ENCODE measurements at regions not wholly inside any gene's neighbourhood (a gene's known extent, or its start where the extent isn't known, plus 50 kb on each side); places are given as distances from the start of the nearest gene placed in this dataset.
"Not testable (repeated sequence)": the region's sequence is repeated elsewhere in the genome, so short reads cannot be mapped to it uniquely, and the experiment has no call there.

DNA sequence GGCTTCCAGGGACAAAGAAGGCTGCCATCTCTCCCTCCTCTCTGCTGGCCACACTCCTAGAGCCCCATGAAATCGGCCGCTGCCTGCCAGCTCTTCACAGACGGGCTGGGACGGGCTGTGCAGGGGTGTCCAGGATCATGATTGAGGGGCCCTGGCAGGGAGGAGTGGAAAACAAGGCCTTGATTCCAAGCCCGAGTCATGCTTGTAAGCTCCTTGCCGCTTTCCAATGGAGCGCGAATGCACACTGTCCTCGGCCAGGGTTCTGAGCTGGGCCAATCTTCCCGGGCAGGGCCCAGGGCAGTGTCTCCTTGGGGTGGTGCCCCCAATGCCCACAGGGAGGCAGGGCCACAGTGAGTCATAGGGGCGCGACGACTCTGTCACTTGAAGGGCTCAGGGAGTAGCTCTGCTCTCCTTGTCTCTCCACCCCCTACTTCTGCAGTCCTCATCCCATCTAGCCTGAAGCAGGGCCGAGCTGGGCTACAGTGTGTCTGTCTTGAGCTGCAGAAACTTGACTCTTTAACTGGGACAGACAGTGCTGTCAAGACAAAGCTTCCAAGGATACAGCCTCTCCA, 186.2 kb upstream of the SVIL start:
- no peak for DNase-seq

DNA sequence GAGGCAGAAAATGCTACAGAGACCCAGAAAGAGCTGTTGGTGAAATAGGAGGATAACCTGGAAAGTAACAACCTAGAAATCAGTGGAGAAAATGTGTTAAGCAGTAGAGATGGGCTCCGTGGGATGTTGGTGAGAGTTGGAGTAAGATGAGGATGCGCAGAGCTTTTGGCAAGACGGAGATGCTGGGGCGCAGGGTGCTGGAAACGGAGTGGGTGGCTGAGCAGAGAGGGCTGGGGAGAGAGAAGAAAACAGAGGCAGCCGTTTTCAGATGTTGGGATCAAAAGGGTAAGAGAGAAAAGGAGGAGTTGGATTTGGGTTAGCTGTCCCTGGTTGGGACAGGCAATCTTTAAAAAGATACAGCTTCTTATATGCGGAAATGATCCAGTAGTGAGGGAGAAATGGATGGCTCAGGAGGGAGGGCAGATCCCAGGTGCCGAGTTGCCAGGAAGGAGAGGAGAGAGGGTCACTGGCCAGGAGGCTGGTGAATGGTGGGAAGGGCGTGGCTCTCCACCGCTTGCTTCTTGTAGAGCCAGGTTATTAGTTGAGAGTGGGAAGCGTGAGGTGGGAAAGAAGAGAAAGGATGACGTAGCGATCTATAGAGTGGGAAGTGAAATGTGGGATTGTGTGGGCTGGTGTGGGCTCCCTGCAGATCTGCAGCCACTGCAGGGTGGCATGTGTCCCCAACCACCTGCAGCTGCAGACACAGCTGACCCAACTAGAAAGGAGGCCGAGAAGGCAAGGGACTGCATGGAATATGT, 182.2 kb upstream of the SVIL start:
- DNase-seq, result no peak

DNA sequence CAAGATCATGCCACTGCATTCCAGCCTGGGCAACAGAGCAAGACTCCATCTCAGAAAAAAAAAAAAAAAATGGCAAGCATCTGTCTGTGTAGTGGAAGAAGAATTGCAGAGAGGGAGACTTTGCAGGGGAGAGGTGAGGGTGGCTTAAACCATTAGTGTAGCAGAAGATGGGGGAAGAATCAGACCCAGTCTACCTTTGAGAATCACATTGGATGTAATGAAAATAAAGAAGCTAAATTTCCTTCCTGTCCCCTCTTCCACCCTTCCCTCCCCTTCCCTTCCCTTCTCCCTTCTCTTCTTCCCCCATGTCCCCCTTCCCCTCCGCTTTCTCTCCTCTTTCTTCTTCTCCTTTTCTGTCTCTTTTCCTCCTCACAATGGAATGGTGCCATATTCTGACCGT, 180.8 kb upstream of the SVIL start:
- no peak for DNase-seq

DNA sequence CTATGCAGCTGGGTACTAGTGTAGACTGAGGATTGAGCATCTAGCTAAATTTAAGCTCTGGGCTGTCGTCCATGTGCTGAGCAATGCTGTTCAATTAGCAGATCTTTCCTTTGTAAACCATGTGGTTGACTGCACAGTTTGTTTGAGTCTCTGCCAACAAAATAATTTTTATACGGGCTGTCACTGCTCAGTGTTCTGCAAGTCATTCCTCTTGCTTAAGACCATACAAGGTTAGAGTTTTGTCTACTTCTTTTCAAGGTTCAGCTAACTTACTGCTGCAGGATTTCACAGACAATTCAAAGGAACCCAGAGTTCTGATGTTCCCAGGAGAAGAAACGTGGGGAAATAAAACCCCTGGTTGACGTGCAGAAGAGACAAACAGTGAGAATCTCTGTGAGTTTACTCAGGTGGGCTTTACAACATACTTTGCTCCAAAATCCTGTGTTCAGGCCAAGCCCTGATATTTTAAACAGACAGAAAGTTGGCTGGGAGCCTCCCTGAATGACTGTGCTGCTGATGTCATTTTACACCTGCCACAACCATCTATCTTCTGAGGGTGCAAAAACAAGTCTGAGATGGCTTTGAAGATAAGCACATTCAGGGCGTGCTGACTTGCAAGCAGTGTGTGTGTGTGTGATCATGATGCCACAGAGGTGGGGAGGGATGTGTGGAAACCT, 177.1 kb upstream of the SVIL start:
- peak; percentile 74 for DNase-seq

DNA sequence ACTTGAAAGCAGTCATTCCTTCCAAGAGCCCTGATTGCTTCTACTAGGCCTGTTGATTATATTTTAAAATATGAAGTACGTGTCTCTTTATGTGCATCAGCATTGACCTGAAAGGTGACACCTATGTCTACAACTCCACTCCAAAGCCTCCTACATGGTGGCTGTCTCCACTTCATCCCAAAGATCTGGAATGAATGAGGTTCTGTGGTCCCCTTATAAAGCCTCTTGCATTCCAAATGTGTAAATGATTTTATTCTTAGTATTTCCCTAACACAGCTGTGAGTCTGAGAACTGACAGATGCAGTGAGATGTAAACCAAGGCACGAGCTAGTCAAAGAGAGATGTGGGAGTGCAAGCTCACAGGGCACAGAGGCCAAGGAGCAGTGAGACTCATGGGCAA, 176.0 kb upstream of the SVIL start:
- no peak for DNase-seq

DNA sequence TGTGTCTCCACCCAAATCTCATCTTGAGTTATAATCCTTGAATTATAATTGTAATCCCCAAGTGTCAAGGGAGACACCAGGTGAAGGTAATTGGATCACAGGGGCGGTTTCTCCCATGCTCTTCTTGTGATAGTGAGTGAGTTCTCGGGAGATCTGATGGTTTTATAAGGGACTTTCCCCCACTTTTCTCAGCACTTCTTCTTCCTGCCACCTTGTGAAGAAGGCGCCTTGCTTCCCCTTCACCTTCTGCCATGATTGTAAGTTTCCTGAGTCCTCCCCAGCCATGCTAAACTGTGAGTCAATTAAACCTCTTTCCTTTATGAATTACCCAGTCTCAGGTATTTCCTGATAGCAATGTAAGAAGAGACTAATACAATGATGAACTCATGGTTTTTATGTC, 175.5 kb upstream of the SVIL start:
- not testable (repeated sequence) for DNase-seq

DNA sequence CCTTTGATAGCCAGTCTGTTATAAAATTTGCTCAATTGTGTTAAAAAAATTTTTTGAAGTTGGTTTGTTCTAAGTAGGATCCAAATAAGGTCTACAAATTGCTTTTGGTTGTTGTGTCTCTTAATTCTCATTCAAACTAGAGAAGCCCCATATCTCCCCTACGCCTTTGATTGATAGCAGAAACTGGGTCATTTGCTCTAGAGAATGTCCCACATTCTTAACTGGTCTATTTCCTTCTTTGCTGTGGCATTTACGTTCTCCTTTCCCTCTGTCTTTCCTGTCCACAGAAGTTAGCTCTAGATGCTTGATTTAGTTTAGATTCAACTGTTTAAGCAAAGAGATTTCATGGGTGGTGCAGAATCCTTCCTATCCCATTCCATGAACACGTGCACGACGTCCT, 174.6 kb upstream of the SVIL start:
- no peak for DNase-seq

DNA sequence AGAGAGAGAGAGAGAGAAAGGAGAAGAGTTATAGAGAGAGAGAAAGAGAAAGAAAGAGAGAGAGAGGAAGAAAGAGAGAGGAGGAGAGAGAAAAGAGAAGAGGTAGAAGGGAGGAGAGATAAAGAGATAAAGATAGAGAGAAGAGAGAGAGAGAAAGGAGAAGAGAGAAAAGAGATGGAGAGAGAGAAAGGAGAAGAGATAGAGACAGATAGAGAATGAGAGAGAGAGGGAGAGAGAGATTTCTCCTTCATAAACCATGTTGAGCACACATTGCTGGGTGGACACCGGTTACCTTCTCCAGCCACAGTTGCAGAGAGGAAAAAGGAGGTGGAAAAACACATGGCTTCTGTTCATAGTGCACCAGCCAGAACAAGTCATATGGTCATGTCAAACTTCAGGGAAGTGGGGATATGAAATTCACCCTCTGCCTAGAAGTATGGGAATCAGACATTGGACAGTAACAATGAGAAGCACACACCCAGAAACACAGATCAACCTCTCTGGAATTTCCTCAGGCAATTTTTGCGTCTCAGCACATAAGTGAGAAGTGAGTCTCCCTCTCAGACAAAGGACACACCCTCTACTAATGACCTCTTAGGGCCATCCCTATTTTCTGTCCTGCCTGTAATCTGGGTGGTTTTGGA, 172.5 kb upstream of the SVIL start:
- no peak for DNase-seq

DNA sequence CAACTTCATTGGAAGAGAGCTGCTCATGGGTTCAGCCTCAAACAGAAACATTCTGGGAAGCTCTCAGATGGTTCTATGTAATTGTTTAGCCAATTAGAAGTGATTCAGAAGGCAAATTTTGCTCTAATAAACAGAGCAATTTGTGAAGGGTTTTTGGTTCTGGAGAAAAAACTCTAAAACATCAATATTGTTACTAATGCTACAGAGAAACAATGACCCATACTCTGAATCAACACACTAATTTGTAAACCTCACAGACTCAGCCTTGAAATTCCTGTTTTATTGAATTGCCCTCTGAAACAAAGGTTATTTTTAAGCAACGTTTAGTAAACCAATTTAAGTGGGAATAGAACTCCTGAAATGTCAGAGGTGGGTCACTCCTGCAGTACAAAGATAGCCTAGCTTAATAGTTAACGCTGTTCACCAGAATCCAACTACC, 171.6 kb upstream of the SVIL start:
- DNase-seq, result no peak

DNA sequence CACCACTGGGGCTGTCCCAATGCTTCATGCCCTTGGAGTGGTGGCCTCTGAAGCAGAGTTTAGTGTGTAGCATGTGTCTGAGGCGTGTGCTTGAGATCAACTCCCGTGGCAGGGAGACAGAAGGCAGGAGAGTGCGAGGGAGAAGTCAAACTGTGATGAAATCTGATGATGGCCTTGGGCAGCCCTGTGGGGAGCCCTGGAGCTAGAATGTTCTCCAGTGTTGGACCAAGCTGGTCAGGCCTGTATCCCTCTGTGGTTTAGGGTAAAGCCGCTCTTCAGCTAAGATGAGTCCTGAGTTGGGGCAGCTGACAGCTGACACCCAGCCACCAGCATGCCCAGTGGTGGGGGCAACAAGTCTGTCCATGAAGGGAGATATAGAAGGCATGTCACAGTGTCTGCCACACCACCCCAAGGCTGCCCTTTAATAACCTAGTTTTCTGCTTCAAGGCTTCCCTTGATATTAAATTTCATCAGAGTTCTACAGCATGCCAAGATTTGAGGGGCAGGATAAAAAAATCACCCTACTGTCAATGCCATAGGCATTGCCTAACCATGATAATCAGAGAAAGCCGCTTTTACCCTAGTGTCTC, 170.5 kb upstream of the SVIL start:
- DNase-seq, result no peak

DNA sequence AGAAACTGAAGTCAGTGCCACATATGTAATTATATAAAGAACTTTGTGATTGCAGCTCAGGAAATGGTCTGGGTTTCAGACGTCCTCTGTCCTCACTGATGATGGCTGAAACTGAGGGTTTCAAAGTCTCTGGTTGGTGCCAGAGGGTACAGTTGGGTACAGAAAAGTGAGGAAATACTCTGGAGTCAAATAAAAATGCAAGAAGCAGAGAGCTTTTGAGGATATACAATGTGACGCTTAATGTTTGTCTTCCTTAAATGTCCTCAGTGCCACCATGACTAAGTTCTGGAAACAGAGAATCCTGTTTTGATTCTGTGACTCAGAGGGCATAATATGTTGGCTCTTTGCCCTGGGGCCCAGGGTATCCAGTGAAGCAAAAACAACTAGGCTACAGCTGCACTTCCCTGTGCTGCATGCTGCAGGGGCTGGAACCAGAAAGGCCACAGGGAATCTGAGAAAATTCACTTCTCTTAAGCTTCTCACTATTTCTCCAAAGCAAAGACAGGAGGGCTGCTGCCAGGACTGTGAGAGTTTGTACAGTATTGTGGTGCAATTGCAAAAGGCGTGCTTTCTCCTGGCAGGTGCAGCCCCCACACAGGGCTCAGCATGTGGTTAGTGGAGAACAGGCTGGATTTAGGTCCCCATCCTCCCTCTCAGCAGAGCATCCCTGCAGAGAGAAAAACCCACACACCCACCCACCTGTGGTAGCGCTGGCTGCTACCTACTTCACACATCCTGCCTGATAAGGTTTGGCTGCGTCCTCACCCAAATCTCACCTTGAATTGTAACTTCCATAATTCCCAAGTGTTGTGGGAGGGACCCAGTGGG, 169.5 kb upstream of the SVIL start:
- DNase-seq, result peak; percentile 64

DNA sequence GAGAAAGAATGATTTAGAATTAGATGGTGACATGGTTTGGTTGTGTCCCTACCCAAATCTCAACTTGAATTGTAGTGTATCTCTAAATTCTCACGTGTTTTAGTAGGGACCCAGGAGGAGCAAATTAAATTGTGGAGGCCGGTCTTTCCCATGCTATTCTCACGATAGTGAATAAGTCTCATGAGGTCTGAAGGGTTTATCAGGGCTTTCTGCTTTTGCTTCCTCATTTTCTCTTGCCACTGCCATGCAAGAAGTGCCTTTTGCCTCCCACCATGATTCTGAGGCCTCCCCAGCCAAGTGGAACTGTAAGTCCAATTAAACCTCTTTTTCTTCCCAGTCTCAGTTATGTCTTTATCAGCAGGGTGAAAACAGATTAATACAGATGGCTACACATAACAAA, 167.4 kb upstream of the SVIL start:
- DNase-seq, result no peak

DNA sequence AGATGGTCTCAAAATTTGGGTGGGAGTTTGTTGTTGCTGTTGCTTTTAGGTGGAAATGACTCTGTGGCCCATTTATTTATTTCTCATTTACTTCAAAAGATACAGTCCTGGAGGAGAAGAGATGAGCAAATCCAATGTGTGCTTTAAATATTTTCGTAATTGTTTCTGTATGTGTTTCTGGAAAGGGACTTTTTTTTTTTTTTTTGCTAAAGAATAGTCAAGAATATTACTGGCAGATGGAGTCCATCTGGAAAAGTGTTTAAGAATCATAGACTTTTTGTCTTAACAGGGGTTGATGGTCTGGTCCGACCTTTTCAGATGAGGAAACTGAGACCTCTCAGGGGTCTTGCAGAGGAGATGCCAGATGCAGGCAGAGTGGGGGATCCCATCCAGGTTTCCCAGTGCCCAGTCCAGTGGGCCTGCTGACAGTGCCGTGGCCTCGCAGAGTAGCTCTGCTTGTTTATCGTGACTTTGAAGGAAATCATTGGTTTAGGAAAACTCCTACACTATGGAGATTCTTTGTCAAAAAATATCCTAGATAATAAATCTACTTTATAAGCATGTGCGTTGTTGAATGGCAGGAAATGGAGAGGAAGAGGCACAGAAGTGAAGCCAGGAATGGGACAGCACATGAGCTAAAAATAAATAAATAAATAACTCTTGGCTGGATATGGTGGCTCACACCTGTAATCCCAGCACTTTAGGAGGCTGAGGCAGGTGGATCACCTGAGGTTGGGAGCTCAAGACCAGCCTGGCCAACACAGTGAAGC, 164.3 kb upstream of the SVIL start:
- DNase-seq, result no peak

DNA sequence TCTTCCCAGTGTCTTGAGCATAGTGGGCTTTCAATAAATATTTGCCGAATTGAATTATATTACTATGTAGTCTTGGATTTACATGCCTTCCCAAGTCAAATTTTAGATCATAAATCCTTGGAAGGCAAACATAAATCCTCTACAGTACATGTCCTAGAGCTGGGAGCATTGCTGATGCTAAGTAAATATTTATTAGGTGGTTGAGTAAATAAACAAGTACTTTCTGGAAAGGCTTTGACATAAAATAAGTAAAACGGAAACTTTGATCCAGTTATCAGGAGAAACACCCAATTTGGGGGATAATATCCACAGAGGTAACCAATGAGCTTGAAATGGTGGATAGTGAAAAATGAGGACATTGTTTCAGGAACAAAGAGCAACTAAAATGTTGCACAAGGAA, 162.8 kb upstream of the SVIL start:
- DNase-seq, result no peak

DNA sequence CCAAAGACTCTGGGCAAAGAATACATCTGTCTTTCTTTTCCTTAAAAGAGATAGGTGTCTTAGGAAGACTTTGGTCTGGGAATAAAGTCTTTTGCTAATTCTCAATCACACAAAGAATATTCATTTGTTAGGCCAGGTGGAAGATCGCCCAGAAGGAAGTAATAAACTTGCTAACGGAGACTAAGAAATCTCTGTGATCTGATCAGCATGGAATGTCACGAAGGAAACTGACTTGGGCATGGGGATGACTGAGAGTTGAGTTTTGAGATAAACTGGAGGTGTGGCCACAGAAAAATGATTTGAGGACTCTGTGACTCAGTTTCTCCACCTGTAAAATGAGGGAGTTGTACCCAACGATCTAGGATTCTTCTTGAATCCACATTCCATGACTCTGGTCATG, 161.1 kb upstream of the SVIL start:
- DNase-seq, result no peak

DNA sequence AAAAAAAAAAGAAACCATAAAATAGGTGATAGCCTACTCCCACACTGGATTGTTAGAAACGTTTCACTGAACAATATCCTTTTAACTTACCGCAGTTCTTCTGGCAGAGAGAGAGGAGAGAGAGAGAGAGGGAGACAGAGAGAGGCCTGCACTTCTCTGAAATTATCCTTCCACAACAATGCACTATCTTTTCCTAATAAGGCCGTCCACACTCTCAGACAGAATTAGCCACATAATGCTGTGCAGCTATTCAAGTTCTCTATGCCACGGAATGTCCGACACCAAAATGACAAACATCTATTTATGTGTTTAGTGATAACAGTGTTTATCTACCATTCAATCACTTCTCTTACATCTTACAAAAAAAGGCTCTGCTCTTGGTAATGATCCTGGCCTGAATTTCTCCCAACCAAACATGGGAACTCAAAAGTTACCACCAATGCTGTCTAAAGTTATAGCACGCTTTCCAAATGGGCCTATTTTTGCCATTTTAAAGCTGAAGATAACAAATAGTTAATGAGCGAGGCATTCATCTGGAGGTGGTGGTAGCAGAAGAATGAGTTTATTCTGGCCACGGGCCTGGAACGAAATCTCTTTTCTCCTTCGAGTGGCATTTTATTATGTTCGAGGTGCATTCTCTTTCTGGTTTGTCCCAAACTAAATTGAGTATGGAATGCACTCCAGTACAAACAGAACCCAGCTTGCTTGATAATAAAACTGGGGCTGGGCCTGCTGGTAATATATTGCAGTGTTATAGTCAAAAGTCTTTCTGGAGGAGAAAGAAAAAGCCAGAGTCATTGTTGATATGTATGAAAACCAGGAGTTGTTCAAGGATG, 160.2 kb upstream of the SVIL start:
- no peak for DNase-seq

DNA sequence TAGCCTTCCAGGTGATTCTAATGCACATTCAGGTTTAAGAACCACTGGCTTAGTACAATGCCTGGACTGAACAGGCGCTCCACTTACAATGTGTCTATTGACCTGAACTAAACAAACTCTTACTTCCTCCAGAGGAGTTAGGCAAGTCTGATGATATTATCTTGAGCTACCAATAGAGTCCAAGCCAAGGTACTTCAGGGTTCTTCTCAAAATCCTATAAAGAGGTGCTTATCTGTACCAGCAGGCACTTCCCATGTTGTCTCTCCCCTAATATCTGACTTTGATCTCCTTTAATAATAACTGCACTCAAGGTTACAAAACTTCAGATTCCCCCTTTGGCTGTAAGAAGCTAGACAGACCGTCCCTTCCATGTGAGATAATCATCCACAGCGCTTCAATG, 157.0 kb upstream of the SVIL start:
- no peak for DNase-seq

DNA sequence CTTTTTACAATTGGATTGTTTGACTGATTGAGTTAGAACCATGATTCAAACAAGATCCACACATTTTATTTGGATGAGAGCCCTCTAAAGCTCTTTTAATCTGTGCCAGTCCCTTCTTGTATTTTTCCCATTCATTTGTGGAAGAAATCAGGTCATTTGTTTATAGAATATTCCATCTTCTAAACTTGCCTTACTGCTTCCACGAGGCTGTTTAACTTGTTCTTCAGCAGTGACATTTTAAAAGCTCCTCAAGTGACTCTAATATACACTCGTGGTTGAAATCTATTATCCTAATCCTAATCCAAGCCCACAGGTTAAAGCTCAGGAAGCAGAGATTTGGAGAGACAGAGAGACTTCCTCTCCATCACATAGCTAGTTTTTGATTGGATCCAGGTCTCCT, 155.4 kb upstream of the SVIL start:
- no peak for DNase-seq

DNA sequence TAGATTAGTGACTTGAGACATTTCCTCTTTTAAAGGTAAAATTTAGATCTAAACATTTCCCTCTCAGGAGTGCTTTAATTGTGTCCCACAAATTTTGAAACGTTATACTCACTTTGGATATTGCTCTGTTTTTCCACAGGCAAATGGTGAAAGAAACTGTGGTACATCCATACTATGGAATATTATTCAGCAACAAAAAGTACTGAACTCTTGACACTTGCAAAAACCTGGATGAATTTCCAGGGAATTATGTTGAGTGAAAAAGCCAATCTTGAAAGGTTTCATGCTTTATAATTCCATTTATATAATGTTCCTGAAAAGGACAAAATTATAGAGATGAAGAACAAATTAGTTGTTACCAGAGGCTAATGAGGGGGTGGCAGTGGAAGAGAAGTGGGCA, 153.3 kb upstream of the SVIL start:
- DNase-seq, result no peak

DNA sequence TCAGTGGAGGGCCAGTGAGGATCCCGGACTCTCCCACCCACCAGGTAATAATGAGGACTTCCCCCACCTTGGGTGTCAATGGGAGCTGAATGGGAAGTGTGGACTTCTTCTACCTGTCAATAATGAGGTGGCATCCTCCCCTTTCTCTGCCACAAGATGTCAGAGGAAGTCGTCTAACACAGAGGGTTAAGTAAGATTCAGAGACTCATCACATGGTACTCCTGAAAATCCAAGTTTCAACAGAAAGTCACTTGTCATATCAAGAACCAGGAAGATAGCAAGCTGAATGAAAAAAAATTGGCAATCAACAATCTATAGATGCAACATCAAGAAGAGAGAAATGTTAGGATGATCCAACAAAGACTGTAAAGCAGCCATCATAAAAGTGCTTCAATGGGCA, 150.9 kb upstream of the SVIL start:
- no peak for DNase-seq

All from NCI-H446 treated with DMSO at 0.1 percent for 48 hours (cell line).